ENCODE measurements at regions not wholly inside any gene's neighbourhood (a gene's known extent, or its start where the extent isn't known, plus 50 kb on each side); places are given as distances from the start of the nearest gene placed in this dataset.
A peak's percentile ranks its signal among the peaks of the same experiment; 100 is the strongest.

DNA sequence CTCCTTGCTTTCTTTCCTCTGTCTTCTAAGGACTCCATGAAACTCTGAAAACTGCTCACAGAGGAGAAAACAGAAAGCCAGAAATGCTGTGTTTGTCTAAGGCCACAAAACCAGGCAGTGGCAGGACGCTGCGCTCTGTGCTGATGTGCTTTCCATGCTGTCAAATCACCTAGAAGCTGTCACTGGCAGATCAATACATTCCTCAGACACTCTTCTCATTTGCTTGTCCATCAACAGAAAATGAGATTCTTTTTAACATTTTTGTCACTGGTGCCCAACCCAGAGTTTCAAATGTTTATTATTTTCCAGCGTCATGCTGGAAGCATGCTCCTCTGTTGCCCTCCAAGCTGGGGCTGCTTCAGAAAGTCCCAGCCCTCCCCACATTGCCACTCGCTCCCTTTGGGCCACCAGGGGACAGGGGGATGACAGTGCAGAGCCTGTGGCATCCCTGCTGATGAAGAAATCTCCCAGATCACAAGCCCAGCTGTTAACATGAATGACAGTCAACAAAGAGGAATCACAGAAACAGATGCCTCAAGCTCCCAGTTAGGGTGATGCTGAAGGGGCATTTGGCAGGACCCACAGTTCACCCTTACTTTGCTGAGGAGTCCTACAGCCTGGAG is 117.5 kb upstream of the MEIS1 start:
- Histone ChIP-seq H3K9me3 (ENCODE audit: insufficient read depth in 2 of 2, low read depth in 1 of 2, low read length in 1 of 2) (peaks cover 0 to 3% of the 10 kb centered on the region in 2 experiments; a peak in 2 of 4 replicates), H3K4me3 (ENCODE audit: extremely low read depth in 1 of 4, insufficient read depth in 2 of 4, low read depth in 3 of 4, low read length in 4 of 4) (no peak overlapping the region), H4K8ac (ENCODE audit: extremely low read depth, insufficient read depth, low read length) (no peak overlapping the region), H2BK20ac (ENCODE audit: low read length) (peak overlapping the region; percentile 83; the same call in 1 of the 2 replicates), H3K18ac (ENCODE audit: extremely low read depth, low read length) (no peak overlapping the region; the same call in 1 of the 2 replicates), H3K9ac (replicated peaks in 1 of 4; ENCODE audit: extremely low read depth in 1 of 4, low read depth in 3 of 4, low read length in 3 of 4) (no peak overlapping the region), H3K4me1 (replicated peaks in 1 of 4; ENCODE audit: control insufficient read depth in 3 of 4, insufficient read depth in 4 of 4, low read length in 3 of 4) (peaks cover 0 to 8% (median 2%) of the 10 kb centered on the region in 4 experiments; a peak in 4 of 7 replicates), H2AK5ac (ENCODE audit: low read depth, low read length) (no peak overlapping the region; the same call in 1 of the 2 replicates), H3K27ac (ENCODE audit: low read depth, low read length) (no peak overlapping the region), H3K4ac (replicated peaks; ENCODE audit: insufficient read length, low read depth, low read length) (no peak overlapping the region), H4K20me1 (replicated peaks in 1 of 2; ENCODE audit: control insufficient read depth in 1 of 2, insufficient read depth in 2 of 2, low read length in 2 of 2) (no peaks in the 10 kb centered on the region), H3K23me2 (ENCODE audit: low read depth, low read length) (no peaks in the 10 kb centered on the region), H2BK15ac (ENCODE audit: low read length) (peak overlapping the region; percentile 63; the same call in 1 of the 2 replicates), H2BK12ac (ENCODE audit: low read depth, low read length) (peak overlapping the region; percentile 30; the same call in 1 of the 2 replicates), H2AFZ (ENCODE audit: low read length) (no peak overlapping the region), H4K5ac (ENCODE audit: insufficient read length, low read depth, low read length) (no peak overlapping the region), H3K79me1 (ENCODE audit: low read depth, low read length) (no peaks in the 10 kb centered on the region), H3K4me2 (ENCODE audit: insufficient read depth in 1 of 2, low read depth in 2 of 2, low read length in 2 of 2) (no peak overlapping the region), H3K14ac (ENCODE audit: insufficient read length) (no peak overlapping the region), H2BK120ac (replicated peaks; ENCODE audit: low read depth, low read length) (no peak overlapping the region), H3K56ac (replicated peaks; ENCODE audit: insufficient read length, low read depth, low read length) (no peak overlapping the region), H3K36me3 (ENCODE audit: control insufficient read depth in 2 of 4, insufficient read depth in 4 of 4, low read length in 3 of 4) (no peaks in the 10 kb centered on the region), H3K23ac (ENCODE audit: insufficient read length) (no peak overlapping the region), H4K91ac (replicated peaks; ENCODE audit: insufficient read length, low read length) (no peak overlapping the region), H2BK5ac (ENCODE audit: low read depth, low read length) (no peak overlapping the region), H3K27me3 (replicated peaks in 1 of 4; ENCODE audit: control insufficient read depth in 3 of 4, extremely low read depth in 1 of 4, insufficient read depth in 3 of 4, low read length in 3 of 4) (no peaks in the 10 kb centered on the region), H3K79me2 (ENCODE audit: control insufficient read depth in 1 of 2, insufficient read depth in 2 of 2, low read length in 2 of 2) (no peaks in the 10 kb centered on the region)
- ChIA-PET POLR2A (ENCODE audit: partially characterized antibody) (no interaction called here), CTCF (ENCODE audit: partially characterized antibody) (no interaction called here)
- 84% methylated on average over 4 of the region's 4 CpGs; no CpG with 5 or more reads in 1 of the 2 experiments for WGBS, 2 experiments (ENCODE audit: extremely low coverage in 1 of 2, insufficient coverage in 1 of 2, insufficient read length in 1 of 2, insufficient replicate concordance in 2 of 2, low coverage in 1 of 2, low lambda C conversion rate in 2 of 2, missing lambda C conversion rate in 1 of 2)
- DNase-seq (ENCODE audit: low read depth in 1 of 2, low spot score in 2 of 2) (no peak), FAIRE-seq (no peak)
- TF ChIP-seq SIN3A (conservative IDR thresholded peaks at IDR 0.05 in 1 of 2, IDR thresholded peaks at IDR 0.05 in 1 of 2; ENCODE audit: low read depth in 1 of 2, low read length in 2 of 2) (0 out of 4 replicates have a peak, but pooled peaks of 1 of the 2 experiments have one; percentile 33), CEBPB (IDR thresholded peaks at IDR 0.05; ENCODE audit: low read depth, low read length) (no peak)
